ENCODE measurements at regions not wholly inside any gene's neighbourhood (a gene's known extent, or its start where the extent isn't known, plus 50 kb on each side); places are given as distances from the start of the nearest gene placed in this dataset.

- Histone ChIP-seq H3K36me3 (ENCODE audit: low read depth, low read length) (no peaks in the 10 kb centered on the region), H3K79me2 (ENCODE audit: low read length) (no peaks in the 10 kb centered on the region), H3K4me1 (ENCODE audit: insufficient read depth, low read length) (peaks cover 13% of the 10 kb centered on the region), H3K9me2 (replicated peaks; ENCODE audit: low read length) (no peaks in the 10 kb centered on the region), H2AFZ (ENCODE audit: low read length) (no peak overlapping the region), H3K4me3 (ENCODE audit: low read length) (no peak overlapping the region), H3F3A (ENCODE audit: low read length, unreplicated experiment) (no peaks in the 10 kb centered on the region), H3K4me2 (ENCODE audit: low read length) (no peak overlapping the region), H3K9me3 (ENCODE audit: low read length) (no peaks in the 10 kb centered on the region), H3K27ac (ENCODE audit: low read length) (no peak overlapping the region), H3K27me3 (ENCODE audit: low read length) (no peaks in the 10 kb centered on the region), H3K9ac (ENCODE audit: low read length) (no peak overlapping the region), H4K20me1 (ENCODE audit: low read length) (no peaks in the 10 kb centered on the region)
- no TSS peak for BruUV-seq (replicated peaks)
- no peak for DNase-seq
- ATAC-seq: no peak
- POLR2A ChIA-PET (ENCODE audit: unreplicated experiment): no interaction called here
- intact Hi-C loops (cut with micrococcal nuclease): loop anchor here (10.0 kb wide), 1 partner anchor 164 kb away; the partner anchor contains the start of gene IER5L
- TF ChIP-seq EZH2phosphoT487 (IDR thresholded peaks at IDR 0.05; ENCODE audit: borderline replicate concordance, low read length) (no peak), CTCF (conservative IDR thresholded peaks at IDR 0.05; ENCODE audit: low read depth, low read length) (no peak), EZH2 (IDR thresholded peaks at IDR 0.05; ENCODE audit: low read length, unreplicated experiment) (no peak)
- CTCF ChIA-PET: no interaction called here
Observed at GRCh38 chr9:129338724-129339430, 160.8 kb upstream of the IER5L start.

- H3K4me3 ChIP-seq (ENCODE audit: low read length): no peak overlapping the region
- no peaks in the 10 kb centered on the region for H3K9me2 ChIP-seq (replicated peaks; ENCODE audit: low read length)
- CTCF ChIA-PET: no interaction called here
- BruUV-seq (replicated peaks): no TSS peak
- DNase-seq (no peak), ATAC-seq (no peak)
- no peak overlapping the region for H2AFZ ChIP-seq (ENCODE audit: low read length)
- H3K79me2 ChIP-seq (ENCODE audit: low read length): no peaks in the 10 kb centered on the region
- H3K9ac ChIP-seq (ENCODE audit: low read length): no peak overlapping the region
- intact Hi-C loops (cut with micrococcal nuclease): loop anchor here (10.0 kb wide), 1 partner anchor 163 kb away; the partner anchor contains the start of gene IER5L
- no peaks in the 10 kb centered on the region for H3K27me3 ChIP-seq (ENCODE audit: low read length)
- H3F3A ChIP-seq (ENCODE audit: low read length, unreplicated experiment): no peaks in the 10 kb centered on the region
- H3K9me3 ChIP-seq (ENCODE audit: low read length): no peaks in the 10 kb centered on the region
- POLR2A ChIA-PET (ENCODE audit: unreplicated experiment): no interaction called here
- H3K4me2 ChIP-seq (ENCODE audit: low read length): no peak overlapping the region
- H3K36me3 ChIP-seq (ENCODE audit: low read depth, low read length): no peaks in the 10 kb centered on the region
- no peak overlapping the region for H3K27ac ChIP-seq (ENCODE audit: low read length)
- H4K20me1 ChIP-seq (ENCODE audit: low read length): no peaks in the 10 kb centered on the region
- peaks cover 18% of the 10 kb centered on the region for H3K4me1 ChIP-seq (ENCODE audit: insufficient read depth, low read length)
- TF ChIP-seq EZH2phosphoT487 (IDR thresholded peaks at IDR 0.05; ENCODE audit: borderline replicate concordance, low read length) (no peak), EZH2 (IDR thresholded peaks at IDR 0.05; ENCODE audit: low read length, unreplicated experiment) (no peak), CTCF (conservative IDR thresholded peaks at IDR 0.05; ENCODE audit: low read depth, low read length) (no peak)
Observed at GRCh38 chr9:129337336-129338140, 159.5 kb upstream of the IER5L start.

Measured in PC-3 (cell line).